GM18519 (cell line): ENCODE measurements at regions not wholly inside any gene's neighbourhood (a gene's known extent, or its start where the extent isn't known, plus 50 kb on each side); places are given as distances from the start of the nearest gene placed in this dataset.

ENCODE experiments used
- ATAC-seq: cut with Tn5 transposase; IDR thresholded peaks from one replicate; pipeline ENCODE4 v1.9.1; 2021; ENCODE audit warnings: mild to moderate bottlenecking, moderate library complexity; ENCODE audit not compliant: unreplicated experiment, low FRiP score

DNA sequence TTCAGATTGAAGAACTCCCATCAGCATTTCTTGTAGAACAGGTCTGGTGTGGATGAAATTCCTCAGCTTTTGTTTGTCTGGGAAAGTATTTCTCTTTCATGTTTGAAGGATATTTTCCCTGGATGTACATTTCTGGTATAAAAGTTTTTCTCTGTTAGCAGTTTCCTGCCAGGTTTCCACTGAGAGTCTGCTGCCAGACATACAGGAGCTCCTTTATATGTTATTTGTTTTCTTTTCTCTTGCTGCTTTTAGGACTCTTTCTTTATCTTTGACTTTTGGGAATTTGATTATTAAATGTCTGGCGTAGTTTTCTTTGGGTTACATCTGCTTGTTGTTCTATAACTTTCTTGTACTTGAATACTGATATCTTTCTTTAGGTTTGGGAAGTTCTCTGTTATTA is 486.5 kb downstream of the ARAP2 start:
- no peak for ATAC-seq

DNA sequence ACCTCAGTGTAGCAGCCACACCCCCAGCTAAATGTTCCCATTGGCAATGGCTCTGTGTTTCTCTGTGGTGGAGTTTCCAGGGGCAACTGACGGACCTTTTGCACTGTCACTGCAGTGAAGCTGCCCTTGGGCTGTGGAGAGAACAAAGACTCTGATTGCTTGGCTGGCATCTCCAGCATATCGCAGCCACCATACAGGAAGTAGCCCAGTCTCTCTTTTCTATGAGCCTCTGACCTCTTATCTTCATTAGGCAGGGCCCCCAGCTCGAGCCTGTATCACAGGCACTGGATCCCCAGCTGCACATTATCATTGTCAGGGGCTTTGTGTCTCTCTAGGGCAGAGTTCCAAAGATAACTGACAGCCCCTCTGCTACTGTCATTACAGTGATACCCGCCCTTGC is 483.5 kb downstream of the ARAP2 start:
- no peak for ATAC-seq

DNA sequence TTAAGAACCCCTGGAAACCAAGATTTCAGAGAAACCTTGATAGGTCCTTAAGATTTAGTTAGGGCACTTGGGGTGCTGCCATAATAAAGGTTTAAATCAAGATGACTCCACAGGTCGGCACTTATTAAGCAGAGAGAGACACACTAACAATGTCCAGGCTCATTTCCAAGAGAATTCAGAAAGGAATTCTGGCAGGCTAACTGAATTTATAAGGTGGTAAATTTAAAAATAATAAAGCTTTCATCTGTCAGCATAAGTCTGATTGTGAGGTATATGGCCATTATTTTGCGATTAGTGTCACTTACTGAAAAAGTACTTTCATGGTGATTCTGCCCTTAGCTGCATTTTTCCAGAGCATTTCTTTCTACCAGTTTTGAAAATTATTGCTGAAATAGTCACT is 472.7 kb downstream of the ARAP2 start:
- ATAC-seq, result no peak

DNA sequence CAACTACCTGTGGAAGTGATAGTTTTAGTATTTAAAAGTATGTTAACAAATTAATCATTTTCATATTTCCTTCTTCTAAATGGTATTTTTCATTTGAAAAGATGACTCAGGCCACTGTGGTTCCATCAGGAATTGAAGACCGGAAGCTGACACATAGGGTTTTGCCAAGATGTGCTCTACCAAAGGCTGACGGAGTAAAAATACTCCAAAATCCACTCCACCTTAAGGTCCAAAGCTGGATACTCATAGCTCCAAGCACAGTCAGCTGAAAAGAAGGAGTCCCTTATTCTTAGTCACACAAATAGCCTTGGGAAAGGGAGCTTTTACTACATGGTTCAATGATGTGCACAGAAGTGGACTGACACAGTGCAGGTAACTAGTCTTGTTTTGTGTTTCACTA is 472.0 kb downstream of the ARAP2 start:
- no peak for ATAC-seq

DNA sequence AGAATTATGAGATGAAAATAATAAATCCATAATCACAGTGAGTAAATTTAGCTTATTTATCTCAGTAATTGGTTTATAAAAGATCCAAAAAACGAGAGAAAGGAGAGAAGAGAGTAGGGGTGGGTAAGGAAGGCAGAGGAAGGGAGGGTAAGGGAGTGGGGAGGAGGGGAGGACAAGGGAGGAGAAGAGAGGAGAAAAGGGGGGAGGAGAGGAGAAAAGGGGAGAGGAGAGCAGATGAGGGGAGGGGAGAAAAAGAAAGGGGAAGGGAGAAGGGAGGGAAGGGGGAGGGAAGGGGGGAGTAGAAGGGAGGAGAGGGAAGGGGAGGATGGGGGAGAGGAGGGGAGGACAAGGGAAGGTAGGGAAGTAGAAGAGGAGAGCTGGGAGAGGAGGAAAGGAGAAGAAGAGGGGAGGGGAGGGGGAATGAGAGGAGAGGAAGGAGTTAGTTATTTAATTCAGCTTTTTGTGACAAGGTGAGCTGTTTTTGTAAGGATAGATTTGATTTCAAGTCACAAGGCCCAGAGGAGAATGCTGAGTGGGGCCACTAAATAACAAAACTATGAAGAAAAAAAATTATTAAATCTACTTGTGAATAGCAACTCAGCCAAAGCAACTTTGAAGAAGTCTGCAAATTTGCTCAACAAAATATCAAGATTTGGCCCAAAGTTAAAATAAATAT is 454.3 kb downstream of the ARAP2 start:
- no peak for ATAC-seq

DNA sequence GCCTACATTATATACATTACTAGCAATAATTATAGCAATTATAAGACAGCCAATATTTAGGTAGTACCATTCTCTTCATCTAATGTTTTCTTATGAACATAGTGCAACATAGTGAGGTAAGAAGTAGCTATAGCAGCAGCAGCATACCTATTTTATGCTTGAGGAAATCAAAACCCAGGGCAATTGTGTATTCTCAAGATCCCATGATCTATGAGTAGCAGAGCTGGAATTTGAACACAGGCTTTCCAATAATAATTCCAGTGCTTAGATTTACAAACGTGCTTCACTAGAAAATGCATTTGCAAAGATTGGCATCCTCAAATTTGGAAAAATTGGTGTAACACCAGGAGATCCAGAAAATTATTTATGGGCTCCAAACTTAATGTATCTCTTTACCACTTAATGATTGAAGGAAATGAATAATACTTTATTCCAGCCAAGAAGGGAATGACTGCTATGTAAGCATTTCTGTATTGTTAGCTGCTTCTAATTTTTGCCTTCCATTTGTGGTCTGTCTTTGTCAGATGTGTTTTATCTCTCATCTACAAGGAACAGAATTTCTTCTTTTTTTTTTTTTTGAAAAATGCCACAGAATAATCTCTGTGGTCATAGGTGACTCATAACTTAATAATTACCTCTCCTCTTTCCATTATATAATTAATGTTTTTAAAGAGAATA is 451.1 kb downstream of the ARAP2 start:
- ATAC-seq, result no peak

DNA sequence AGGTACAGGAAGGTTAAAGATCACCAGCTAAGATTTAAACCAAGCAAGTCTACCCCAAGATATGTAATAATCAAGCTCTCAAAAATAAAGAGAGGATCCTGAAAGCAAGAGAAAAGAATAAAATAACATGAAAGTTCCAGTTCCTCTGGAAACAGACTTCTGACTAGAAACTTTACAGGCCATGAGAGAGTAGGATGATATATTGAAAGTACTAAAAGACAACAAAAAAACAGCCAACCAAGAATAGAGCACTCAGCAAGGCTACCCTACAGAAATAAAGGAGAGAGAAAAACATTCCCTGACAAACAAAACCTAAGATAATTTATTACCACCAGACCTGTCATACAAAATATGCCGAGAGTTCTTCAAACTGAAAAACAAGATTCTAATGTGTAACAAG is 450.5 kb downstream of the ARAP2 start:
- ATAC-seq, result no peak

DNA sequence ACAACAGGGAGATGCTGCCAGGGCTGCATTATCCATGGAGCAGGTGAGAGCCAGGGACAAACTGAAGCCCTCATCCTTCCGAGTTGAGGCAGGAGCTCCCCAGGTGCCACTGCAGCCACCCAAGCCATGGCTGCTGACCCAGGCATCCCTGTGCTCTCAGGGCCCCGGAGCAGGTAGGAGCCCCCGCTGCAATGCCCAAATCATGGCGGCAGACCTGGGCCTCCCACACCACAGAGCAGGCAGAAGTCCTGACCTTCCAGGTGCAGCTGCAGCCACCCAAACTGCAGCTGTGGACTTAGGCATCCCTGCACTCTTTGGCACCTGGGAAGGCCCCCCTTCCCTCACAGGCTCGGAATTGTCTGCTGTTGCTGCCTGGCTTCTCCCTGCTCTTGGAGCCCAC is 443.6 kb downstream of the ARAP2 start:
- ATAC-seq, result no peak

DNA sequence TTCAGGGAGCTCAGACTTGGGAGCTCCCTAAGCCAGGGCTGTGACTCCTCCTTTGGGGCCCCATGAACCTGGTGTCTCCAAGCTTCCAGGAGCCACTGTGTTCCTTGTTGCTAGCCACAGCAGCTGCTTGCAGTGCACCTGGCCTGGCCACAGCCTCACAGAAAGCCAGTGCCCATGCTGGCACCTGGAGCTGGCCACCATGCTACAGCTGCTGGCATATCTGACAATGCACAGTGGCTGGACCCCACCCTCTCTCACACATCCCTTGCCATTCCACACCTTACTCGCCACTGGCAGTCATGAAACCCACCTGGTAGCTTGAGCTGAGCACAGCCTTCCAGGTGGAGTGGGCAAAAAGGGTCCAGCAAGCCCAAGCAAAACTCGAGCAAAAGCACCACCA is 441.7 kb downstream of the ARAP2 start:
- no peak for ATAC-seq

DNA sequence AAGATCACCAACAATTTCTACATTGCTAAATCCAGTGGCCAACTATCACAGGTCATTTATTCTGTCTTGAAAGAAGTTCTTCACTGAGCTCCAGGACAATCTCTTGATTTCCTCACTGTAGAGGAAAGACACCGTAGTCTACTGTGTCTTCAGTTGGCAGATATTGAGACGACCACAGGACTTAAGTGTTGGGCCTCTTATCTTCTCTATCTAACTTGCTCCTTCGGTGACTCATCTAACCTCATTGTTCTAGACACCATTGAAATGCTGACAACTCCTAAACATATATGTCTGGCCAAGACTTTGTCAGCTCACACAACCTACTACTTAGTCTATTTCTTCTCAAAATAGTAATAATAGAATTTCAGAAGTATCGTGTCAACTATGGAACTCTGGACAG is 425.8 kb downstream of the ARAP2 start:
- no peak for ATAC-seq

DNA sequence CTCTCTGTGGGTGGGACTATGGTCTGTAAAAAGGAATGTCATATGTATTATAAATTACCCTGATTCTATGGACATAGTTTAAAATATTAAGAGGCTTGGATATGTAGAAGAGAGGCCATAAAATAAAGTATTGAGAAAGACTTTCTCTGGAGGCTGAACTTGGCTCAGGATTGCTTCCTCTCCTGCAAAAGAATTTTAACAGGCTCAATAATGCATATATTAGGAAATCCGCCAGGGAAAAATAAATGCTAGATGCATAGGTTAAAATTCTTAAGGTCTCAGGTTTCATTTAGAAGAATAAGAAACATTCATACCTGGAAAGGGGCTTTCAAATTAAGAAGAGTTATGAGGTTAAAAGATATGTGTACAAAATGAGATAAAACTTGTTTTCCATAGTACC is 424.3 kb downstream of the ARAP2 start:
- no peak for ATAC-seq

DNA sequence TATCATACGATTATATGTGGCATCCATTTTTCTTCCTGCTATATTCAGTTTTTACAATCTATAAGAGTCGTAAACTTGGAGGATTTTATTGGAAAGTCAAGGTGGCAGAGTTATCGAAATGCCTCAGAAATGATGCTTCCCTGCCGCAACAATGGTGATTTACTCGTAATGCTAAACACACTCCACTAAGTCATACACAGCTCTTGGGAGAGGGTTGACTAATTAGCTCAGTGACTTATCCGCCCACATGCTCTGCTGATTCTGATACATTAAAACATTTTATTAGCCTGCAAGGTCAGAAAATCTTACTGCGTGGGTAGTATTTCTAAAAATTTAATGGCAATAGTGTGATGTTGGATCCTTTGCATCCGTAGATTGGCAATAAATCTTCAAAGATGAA is 420.1 kb downstream of the ARAP2 start:
- no peak for ATAC-seq

DNA sequence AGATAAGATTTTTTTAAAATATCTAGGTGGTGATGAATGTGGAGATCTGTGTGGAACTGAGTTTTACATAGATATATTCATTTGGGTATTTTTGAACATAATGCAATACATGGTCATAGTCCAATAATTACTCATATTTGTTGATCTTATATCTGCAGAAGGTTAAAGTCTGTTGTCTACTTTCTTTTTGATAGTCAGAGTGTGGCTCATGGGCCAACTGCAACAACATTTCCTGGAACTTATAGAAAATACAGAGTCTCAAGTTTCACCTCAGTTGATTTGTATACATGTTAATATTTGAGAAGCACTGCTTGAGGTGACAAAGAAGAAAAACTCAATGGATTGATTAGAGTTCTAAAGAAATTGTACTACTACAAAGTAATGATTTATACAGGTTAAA is 408.4 kb downstream of the ARAP2 start:
- ATAC-seq, result no peak

DNA sequence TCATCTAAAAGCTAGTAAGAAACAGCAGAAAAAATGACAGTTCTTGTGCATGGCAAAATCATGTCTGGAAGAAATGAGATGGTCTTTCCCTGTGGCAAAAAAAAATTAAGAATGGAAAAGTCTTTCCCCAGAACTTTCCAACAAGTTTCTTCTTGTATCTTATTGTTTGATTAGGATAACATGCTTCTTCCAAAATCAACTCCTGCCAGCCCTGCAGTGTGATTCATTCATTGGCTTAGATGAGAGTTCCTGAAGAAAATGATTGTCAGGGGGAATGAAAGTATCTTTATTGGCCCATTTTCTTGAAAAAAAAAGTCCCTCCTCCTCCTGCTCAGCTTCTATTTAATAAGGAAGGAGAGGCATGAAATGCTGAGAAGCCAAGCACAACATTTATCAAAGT is 407.7 kb downstream of the ARAP2 start:
- ATAC-seq, result no peak

DNA sequence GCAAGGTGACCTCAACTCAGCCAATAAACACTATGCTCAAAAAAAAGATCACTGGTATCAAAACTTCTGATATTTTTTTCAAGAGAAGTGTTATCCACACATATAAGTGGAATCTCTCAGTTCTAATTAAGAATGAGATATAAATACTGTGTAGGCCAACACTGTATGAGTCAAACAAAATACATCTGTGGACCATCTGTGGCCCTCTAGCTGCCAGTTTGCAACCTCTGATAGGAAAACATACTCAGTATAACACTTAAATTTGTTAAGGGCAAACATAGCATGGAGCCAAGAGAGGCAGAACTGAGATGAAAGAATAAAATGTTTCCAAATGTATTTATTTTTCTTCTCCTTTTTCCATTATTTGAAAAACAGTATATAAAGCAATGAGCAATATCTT is 377.3 kb downstream of the ARAP2 start:
- ATAC-seq, result no peak

DNA sequence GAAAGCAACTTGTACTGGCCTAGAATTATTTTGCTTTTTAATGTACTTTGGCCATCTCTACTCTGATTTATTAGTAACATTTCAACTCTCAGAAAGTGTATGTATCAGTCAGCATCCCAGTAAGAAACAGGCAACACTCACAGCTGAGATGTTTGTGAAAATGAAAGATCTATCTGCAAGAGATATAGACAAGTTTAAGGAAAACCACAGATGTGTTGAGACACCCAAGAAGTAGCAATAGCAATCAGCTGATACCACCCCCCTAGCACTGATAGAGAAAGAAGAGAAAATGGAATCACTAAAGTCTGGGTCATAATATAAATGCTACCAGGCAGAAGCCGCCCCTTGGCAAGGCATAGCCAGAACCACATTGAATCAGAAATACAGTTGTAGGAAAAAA is 372.0 kb downstream of the ARAP2 start:
- no peak for ATAC-seq

DNA sequence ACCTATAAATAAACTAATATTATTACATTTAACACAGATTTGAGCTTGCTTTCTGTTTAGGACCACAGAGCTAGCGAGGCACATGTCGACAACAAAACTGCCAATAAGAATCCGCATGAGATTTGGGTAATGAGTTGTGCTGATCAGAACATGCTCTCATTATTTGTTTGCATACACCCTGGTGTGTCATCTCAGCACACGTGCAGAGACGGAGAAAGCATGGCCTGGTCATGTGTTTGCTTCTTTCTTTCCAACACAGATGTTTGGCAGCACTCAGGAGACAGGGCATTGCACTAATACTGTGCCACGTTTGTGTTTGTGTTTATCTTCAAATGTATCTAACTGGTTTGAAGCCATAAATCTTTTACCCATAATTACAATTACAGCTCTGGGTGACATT is 364.8 kb downstream of the ARAP2 start:
- no peak for ATAC-seq

DNA sequence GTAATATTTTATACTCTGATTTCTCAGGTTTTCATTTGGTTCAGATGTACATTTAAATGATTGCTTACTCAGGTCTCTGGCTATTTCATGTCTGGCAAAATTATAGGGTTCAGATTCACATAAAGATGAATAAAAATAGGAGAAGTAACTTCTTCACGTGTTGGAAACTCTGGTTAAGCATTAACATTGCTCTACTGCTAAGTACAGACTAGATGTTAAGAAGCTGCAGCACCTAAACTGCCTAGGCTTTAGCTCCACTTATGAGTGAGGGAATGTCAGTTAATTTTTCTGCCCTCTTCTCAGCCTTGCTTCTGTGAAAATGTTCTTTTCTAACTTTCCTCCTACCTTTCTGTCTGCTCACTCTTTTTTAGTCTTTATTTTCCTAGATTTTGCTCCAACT is 361.2 kb downstream of the ARAP2 start:
- no peak for ATAC-seq

DNA sequence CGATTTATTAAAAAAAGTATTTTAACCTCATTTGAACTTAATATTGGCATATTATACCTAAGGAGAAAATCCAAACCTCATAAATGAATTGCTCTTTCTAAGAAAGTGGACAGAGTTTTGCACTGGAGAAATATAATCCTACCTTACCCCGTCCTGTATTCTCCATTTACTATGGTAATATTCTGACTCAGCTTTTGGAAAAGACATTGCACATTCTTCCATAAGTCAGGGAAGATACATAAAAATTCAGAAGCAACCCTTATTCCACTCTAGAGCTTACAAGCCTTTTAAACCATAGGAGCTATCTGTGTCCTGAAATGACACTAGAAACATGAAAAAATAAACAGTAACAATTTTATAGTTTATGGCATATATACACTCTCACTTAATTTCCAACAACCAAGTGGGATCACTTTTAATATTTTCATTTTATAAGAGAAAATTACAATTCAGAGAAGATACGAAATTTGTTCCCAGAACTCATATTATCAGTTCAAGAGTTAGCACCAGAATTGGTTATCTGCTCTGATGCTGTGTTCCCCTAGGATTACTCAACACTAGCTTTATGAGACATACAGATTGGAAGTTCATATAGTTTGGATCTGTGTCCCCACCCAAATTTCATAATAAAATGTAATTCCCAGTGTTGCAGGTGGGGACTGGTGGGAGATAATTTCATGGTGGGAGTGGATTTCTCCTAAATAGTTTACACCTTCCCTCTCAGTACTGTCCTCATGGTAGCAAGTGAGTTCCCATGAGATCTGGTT is 359.4 kb downstream of the ARAP2 start:
- ATAC-seq, result no peak

DNA sequence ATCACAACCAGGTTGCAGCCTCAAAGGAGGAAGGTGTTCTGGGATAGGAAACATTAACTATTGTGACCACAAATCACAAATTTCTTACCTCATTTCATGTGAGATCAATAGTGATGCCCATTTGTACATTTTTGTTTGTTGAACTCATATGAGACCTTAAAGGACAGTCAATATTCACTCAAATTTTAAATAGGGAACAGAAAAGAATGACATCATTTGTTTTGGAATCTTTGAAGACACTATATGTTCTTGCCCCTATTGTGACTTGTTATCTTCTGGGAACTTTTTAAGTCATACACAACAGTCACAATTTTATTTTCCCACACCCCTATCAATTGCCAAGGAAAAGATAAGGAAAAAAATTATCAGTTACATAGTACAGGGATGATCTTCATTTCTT is 346.5 kb downstream of the ARAP2 start:
- ATAC-seq, result no peak

DNA sequence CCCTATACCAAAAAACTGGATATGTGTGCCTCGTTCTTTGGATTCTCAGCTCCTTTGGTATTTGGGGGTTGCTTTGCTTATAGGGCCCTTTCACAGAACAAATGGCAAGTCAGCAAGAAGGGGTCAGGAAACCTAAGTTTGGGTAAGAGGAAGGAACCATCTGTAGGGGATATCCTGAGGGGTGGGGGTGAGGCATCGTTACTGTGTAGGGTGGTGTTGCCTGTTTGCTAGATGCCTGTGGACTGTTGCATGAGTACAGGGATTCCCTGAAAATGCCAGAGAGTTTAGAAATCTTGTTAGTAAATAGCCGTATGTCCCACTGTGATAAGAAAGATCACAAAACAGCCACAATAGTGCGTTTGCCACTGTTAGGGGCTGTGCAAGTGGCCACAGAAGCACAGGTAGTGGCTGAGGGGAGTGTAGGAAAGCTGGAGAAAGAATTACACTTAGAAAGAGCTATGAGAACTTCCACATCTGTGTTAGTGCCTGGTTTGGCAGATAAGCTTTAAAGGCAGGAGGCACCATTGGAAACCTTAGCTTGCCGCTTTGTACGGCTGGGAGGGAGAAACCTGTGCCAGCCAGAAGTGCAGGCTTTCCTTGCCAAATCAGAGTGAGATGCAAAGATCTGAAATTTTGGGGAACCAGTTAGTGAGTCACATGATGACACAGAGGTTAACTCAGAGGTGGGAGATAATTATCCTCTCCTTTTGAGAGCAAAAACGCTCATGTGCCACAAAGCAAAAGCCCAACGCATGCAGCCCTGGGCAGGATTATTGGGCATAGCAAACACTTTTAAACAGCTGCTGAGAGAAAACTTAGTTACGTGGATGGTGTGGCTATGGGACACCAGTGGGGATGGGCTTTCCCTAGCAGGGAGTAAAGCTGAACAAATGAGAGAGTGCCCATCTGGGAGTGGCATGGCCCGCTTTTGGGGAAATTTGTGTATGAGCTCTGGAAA is 343.7 kb downstream of the ARAP2 start:
- ATAC-seq, result no peak
